Activated CD4-positive, alpha-beta T cell treated with anti-CD3 and anti-CD28 coated beads for 36 hours (primary cell): ENCODE measurements at regions not wholly inside any gene's neighbourhood (a gene's known extent, or its start where the extent isn't known, plus 50 kb on each side); places are given as distances from the start of the nearest gene placed in this dataset.
A peak's percentile ranks its signal among the peaks of the same experiment; 100 is the strongest.

Source experiments
- ATAC-seq: fragments of 200-7000 bp; cut with Tn5 transposase; one replicate; pipeline ENCODE4 v1.10.0; 2021; ENCODE audit warnings: mild to moderate bottlenecking, moderate library complexity
- CTCF ChIA-PET: fragments of 350-600 bp; sonication (Branson Sonifier 250); formaldehyde crosslinking; loops from one replicate; lab custom pipeline; 2021; ENCODE audit warnings: antibody characterized with exemption; lab: Charles Lee
- POLR2A ChIA-PET: fragments of 350-600 bp; sonication (Branson Sonifier 250); formaldehyde crosslinking; loops from one replicate; lab custom pipeline; 2021; ENCODE audit warnings: antibody characterized with exemption, inconsistent platforms; lab: Charles Lee
- DNase-seq: peaks from one replicate; pipeline ENCODE4 v3.0.0-alpha.2; 2020
- H3K27ac Mint-ChIP-seq: one replicate; pipeline ENCODE4 v1.8.0; 2021; ENCODE audit warnings: mixed read lengths
- H3K27me3 Mint-ChIP-seq: one replicate; pipeline ENCODE4 v1.8.0; 2021; ENCODE audit warnings: mixed read lengths
- H3K36me3 Mint-ChIP-seq: one replicate; pipeline ENCODE4 v1.8.0; 2021; ENCODE audit warnings: low read depth, mixed read lengths
- H3K4me1 Mint-ChIP-seq: one replicate; pipeline ENCODE4 v1.8.0; 2021; ENCODE audit warnings: mixed read lengths
- H3K4me3 Mint-ChIP-seq: one replicate; pipeline ENCODE4 v1.8.0; 2021; ENCODE audit warnings: mild to moderate bottlenecking, moderate library complexity, mixed read lengths
- H3K9me3 Mint-ChIP-seq: one replicate; pipeline ENCODE4 v1.8.0; 2021; ENCODE audit warnings: low read depth, mixed read lengths
- intact Hi-C, 2 experiments: fragments of 100-400 bp; cut with DNase I in 1 of 2; cut with micrococcal nuclease in 1 of 2; formaldehyde crosslinking; loops; one replicate each; pipeline versions ENCODE4 v1.14.2 to v1.15.1; 2022 to 2024; cut with DNase I, micrococcal nuclease

DNA sequence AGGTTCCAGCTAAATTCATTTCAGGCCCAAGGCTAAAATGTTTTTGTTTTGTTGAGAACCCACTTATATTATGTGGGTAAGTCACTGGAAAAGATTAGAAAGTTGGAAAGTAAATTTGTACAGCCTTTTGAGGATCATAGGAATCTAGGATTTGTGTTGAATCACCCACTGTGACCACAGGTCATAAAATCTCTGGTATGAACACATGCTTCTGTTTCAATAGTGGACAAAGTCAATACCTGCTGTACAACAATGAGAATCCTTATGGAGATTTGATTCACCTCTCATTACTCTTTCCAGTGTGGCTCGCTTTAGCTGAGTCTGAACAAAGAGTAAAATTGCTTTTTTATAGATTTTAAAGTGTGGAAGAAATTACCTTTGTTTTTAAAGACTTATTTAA lies 369.5 kb downstream of the TMEM167A start:
- CTCF ChIA-PET, result interaction anchor here (0.6 to 0.8 kb wide), 5 partner anchors 9 to 193 kb away, joined by 3 to 4 read pairs (median 3); no protein-coding TSS in a partner anchor
- ATAC-seq (no peak), DNase-seq (no peak)
- H3K9me3 Mint-ChIP-seq, result no peaks in the 10 kb centered on the region
- no peaks in the 10 kb centered on the region for H3K36me3 Mint-ChIP-seq
- H3K27me3 Mint-ChIP-seq, result peaks cover 2% of the 10 kb centered on the region
- H3K4me1 Mint-ChIP-seq, result no peaks in the 10 kb centered on the region
- intact Hi-C loops, result no loop called here
- no peak overlapping the region for H3K4me3 Mint-ChIP-seq
- no peak overlapping the region for H3K27ac Mint-ChIP-seq
- POLR2A ChIA-PET, result no interaction called here

- CTCF ChIA-PET, result interaction anchor here (0.6 kb wide), 1 partner anchor 261 kb away, joined by 3 read pairs; no protein-coding TSS in a partner anchor
- H3K27me3 Mint-ChIP-seq, result peaks cover 5% of the 10 kb centered on the region
Observed at GRCh38 chr5:82704381-82704780, 372.8 kb downstream of the TMEM167A start.

DNA sequence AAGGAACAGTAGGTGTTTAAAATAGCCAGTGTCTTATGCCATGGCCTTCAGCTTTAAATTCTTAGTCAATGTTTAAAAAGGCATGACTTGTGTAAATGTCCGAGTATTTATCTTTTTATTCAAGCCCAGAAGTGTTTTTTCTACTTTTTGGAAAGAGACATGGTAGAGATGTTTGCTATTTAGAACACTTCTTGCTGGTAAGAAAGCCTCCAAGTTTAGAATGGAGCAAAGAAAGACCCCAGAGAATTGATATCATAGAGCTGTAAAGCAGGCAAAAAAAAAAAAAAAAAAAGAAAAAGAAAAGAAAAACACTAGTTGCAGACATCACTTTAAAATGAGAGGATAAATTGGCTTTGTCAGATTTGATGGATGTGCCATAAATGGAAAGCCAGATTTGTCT lies 375.1 kb downstream of the TMEM167A start:
- ATAC-seq, result no peak
- ChIA-PET POLR2A (no interaction called here), CTCF (interaction anchor here (1.2 kb wide), 1 partner anchor 221 kb away, joined by 3 read pairs; no protein-coding TSS in a partner anchor)

More at GRCh38 chr5:82704381-82704780, 372.8 kb downstream of the TMEM167A start:
- no peak overlapping the region for H3K27ac Mint-ChIP-seq
- DNase-seq, result no peak
- no peaks in the 10 kb centered on the region for H3K4me1 Mint-ChIP-seq
- POLR2A ChIA-PET, result no interaction called here
- no peaks in the 10 kb centered on the region for H3K36me3 Mint-ChIP-seq
- no peak for ATAC-seq
- no peak overlapping the region for H3K4me3 Mint-ChIP-seq
- H3K9me3 Mint-ChIP-seq, result no peaks in the 10 kb centered on the region
- intact Hi-C loops, result no loop called here

GRCh38 chr5:82699737-82700136 lies 377.5 kb downstream of the TMEM167A start:
- Mint-ChIP-seq H3K4me1 (no peaks in the 10 kb centered on the region), H3K36me3 (no peaks in the 10 kb centered on the region), H3K27me3 (peaks cover 3% of the 10 kb centered on the region), H3K9me3 (no peaks in the 10 kb centered on the region), H3K4me3 (no peak overlapping the region), H3K27ac (no peak overlapping the region)
- CTCF ChIA-PET, result interaction anchor here (1.3 kb wide), 1 partner anchor 8 kb away, joined by 3 read pairs; no protein-coding TSS in a partner anchor
- POLR2A ChIA-PET, result no interaction called here
- DNase-seq, result no peak
- ATAC-seq, result no peak
- intact Hi-C loops, result no loop called here

More for the DNA sequence above, 375.1 kb downstream of the TMEM167A start:
- Mint-ChIP-seq H3K27ac (no peak overlapping the region), H3K36me3 (no peaks in the 10 kb centered on the region), H3K4me1 (no peaks in the 10 kb centered on the region), H3K4me3 (no peak overlapping the region), H3K9me3 (no peaks in the 10 kb centered on the region), H3K27me3 (peaks cover 3% of the 10 kb centered on the region)
- DNase-seq, result no peak
- intact Hi-C loops, result no loop called here

DNA sequence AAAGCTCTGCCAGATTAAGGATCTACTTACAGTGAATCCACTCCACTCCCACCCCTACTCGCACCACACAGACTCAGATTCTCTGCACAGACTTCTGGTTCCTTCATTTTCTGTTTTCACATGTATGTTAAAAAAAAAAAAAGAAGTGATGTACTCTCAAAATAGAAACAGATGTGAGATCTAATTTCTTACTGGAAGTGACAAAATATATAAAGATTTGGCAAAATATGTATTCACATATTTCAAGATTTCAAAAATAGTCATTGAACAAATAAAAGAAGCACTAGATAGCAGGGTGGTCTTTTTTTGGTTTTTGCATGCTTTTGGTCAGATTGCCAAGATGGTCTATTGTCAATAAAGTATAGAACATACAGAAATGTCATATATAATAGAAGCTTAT lies 379.2 kb downstream of the TMEM167A start:
- Mint-ChIP-seq H3K27me3 (peaks cover 3% of the 10 kb centered on the region), H3K4me1 (no peaks in the 10 kb centered on the region), H3K27ac (no peak overlapping the region), H3K9me3 (no peaks in the 10 kb centered on the region), H3K36me3 (no peaks in the 10 kb centered on the region), H3K4me3 (no peak overlapping the region)
- ATAC-seq (no peak), DNase-seq (no peak)
- ChIA-PET CTCF (no interaction called here), POLR2A (no interaction called here)
- intact Hi-C loops, result no loop called here

- ChIA-PET CTCF (interaction anchor here (0.6 kb wide), 1 partner anchor 740 kb away, joined by 3 read pairs; no protein-coding TSS in a partner anchor), POLR2A (no interaction called here)
- peaks cover under 1% of the 10 kb centered on the region for H3K27me3 Mint-ChIP-seq
- intact Hi-C loops, result no loop called here
- no peaks in the 10 kb centered on the region for H3K4me1 Mint-ChIP-seq
- no peaks in the 10 kb centered on the region for H3K36me3 Mint-ChIP-seq
- no peak overlapping the region for H3K4me3 Mint-ChIP-seq
- H3K27ac Mint-ChIP-seq, result no peak overlapping the region
- ATAC-seq, result no peak
- DNase-seq, result no peak
- no peaks in the 10 kb centered on the region for H3K9me3 Mint-ChIP-seq
Observed at GRCh38 chr5:82694711-82695285, 382.4 kb downstream of the TMEM167A start.

DNA sequence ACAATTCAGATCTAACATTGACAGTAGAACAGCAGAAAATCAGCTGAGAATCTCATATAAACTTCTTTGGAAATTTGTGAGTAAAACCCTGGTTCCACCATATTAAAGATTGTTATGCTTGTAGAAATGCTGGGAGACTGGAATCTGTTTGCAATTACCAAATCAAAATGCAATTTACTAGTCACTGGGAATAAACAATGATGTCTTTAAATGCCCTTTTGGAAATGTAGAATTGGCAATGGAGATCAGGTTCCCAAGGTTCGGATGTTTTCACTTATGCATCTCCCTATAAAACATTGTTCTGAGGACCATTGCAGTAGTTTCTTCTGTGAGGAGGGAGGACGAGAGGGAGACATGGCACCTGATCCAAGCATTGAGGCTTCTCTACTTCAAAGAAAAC lies 384.4 kb downstream of the TMEM167A start:
- ChIA-PET CTCF (no interaction called here), POLR2A (no interaction called here)
- no peaks in the 10 kb centered on the region for H3K36me3 Mint-ChIP-seq
- ATAC-seq, result no peak
- no peaks in the 10 kb centered on the region for H3K4me1 Mint-ChIP-seq
- peaks cover 2% of the 10 kb centered on the region for H3K27me3 Mint-ChIP-seq
- no peaks in the 10 kb centered on the region for H3K9me3 Mint-ChIP-seq
- no peak overlapping the region for H3K4me3 Mint-ChIP-seq
- no peak overlapping the region for H3K27ac Mint-ChIP-seq
- intact Hi-C loops, result no loop called here
- DNase-seq, result no peak

DNA sequence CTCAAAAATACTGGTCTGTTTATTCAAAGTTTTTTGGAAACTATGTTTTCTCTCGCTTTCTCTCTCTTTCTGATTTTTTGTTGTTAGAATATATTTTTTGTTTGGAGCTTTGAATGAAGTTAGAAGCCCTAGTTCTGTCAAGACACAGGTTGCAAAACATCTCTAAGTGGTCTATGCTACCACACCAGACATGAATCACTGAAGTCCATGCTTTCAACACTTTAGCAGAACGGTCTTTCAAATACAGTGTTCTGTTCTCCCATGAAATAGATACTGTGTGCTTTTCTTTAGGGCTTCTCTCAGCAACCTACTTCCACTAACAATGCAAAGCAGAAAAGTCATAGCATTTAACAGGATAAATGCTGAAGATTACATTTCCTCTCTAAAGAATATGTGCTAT lies 392.5 kb downstream of the TMEM167A start:
- Mint-ChIP-seq H3K4me1 (no peaks in the 10 kb centered on the region), H3K27me3 (peaks cover 4% of the 10 kb centered on the region), H3K36me3 (no peaks in the 10 kb centered on the region), H3K27ac (no peak overlapping the region), H3K9me3 (no peaks in the 10 kb centered on the region), H3K4me3 (no peak overlapping the region)
- ChIA-PET POLR2A (no interaction called here), CTCF (no interaction called here)
- intact Hi-C loops, result no loop called here
- ATAC-seq (no peak), DNase-seq (no peak)

GRCh38 chr5:82684165-82684564 lies 393.0 kb downstream of the TMEM167A start:
- Mint-ChIP-seq H3K4me3 (no peak overlapping the region), H3K36me3 (no peaks in the 10 kb centered on the region), H3K9me3 (no peaks in the 10 kb centered on the region), H3K4me1 (no peaks in the 10 kb centered on the region), H3K27me3 (peaks cover 4% of the 10 kb centered on the region), H3K27ac (no peak overlapping the region)
- DNase-seq, result no peak
- POLR2A ChIA-PET, result no interaction called here
- CTCF ChIA-PET, result no interaction called here
- intact Hi-C loops, result no loop called here
- no peak for ATAC-seq

DNA sequence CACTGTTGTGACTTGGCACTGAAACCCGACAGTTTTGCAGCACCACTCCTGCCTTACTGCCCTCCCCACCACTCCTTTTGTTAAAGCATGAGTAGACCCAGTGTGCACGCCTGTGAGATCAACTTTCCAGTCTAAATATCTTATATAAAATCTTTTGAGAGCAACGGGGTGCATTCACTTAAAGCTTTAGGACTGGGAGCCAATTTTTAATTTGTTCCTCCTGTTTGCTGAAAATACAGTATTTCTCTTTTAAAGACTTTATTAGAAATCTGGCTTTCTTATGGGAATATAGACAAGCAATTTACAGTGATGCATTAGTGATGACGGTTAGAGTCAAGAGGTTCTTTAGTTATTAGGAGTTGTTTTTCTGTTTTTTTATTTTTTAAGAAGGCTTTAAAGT lies 397.5 kb downstream of the TMEM167A start:
- no peak overlapping the region for H3K4me3 Mint-ChIP-seq
- no peak for ATAC-seq
- no peak overlapping the region for H3K27ac Mint-ChIP-seq
- H3K4me1 Mint-ChIP-seq, result peaks cover 17% of the 10 kb centered on the region
- H3K36me3 Mint-ChIP-seq, result no peaks in the 10 kb centered on the region
- ChIA-PET POLR2A (no interaction called here), CTCF (no interaction called here)
- intact Hi-C loops, result loop anchor here in 1 of 2 experiments (5.0 to 10.0 kb wide), 2 partner anchors 203 to 1395 kb away; no protein-coding TSS in a partner anchor
- no peak for DNase-seq
- H3K27me3 Mint-ChIP-seq, result peaks cover 1% of the 10 kb centered on the region
- peaks cover 2% of the 10 kb centered on the region for H3K9me3 Mint-ChIP-seq

GRCh38 chr5:82676661-82677060 lies 398.5 kb upstream of the RPS23 start:
- ATAC-seq, result peak; percentile 84
- Mint-ChIP-seq H3K4me3 (peak overlapping the region; percentile 31), H3K27ac (peak overlapping the region; percentile 22), H3K4me1 (peaks cover 19% of the 10 kb centered on the region), H3K36me3 (no peaks in the 10 kb centered on the region), H3K9me3 (peaks cover 2% of the 10 kb centered on the region), H3K27me3 (peaks cover 2% of the 10 kb centered on the region)
- peak; percentile 35 for DNase-seq
- intact Hi-C loops, result loop anchor here (1.0 to 10.0 kb wide), 6 partner anchors 206 to 1392 kb away; no protein-coding TSS in a partner anchor
- ChIA-PET CTCF (no interaction called here), POLR2A (no interaction called here)

DNA sequence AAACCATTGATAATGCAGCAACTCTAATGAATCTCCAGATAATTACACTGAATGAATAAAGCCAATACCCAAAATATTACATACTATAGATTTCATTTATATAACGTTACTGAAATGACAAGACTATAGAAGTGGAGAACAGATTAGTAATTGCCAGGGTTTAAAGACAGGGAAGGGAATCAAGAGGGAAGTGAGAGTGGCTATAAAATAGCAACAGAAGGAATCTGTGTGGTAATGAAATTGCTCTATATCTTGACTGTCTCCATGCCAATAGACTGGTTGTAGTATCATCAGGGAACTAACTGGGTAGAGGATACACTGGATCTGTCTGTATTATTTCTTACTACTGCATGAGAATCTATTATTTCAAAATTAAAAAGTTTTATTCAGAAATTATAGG lies 396.5 kb upstream of the RPS23 start:
- no peaks in the 10 kb centered on the region for H3K36me3 Mint-ChIP-seq
- peaks cover 2% of the 10 kb centered on the region for H3K27me3 Mint-ChIP-seq
- DNase-seq, result no peak
- intact Hi-C loops, result loop anchor here in 1 of 2 experiments (5.0 to 10.0 kb wide), 2 partner anchors 208 to 1390 kb away; no protein-coding TSS in a partner anchor
- ATAC-seq, result no peak
- H3K4me1 Mint-ChIP-seq, result peaks cover 19% of the 10 kb centered on the region
- H3K27ac Mint-ChIP-seq, result no peak overlapping the region
- POLR2A ChIA-PET, result no interaction called here
- H3K4me3 Mint-ChIP-seq, result no peak overlapping the region
- CTCF ChIA-PET, result no interaction called here
- H3K9me3 Mint-ChIP-seq, result peaks cover 2% of the 10 kb centered on the region
